CD4-positive, alpha-beta T cell treated with Interleukin-6 at 100 ng/mL for 8 hours (primary cell): ENCODE measurements at regions not wholly inside any gene's neighbourhood (a gene's known extent, or its start where the extent isn't known, plus 50 kb on each side); places are given as distances from the start of the nearest gene placed in this dataset.

Experiments used
- DNase-seq: peaks from one replicate; pipeline ENCODE4 v3.0.0-alpha.2; 2020; ENCODE audit warnings: mixed read lengths, low spot score

GRCh38 chr2:145047554-145047953, 527.6 kb upstream of the ZEB2 start:
- DNase-seq: no peak

- DNase-seq: no peak
These were observed 524.6 kb upstream of the ZEB2 start for GRCh38 chr2:145044491-145044890.

GRCh38 chr2:145043399-145043834, 523.5 kb upstream of the ZEB2 start:
- DNase-seq: no peak

- DNase-seq: no peak
These were observed 521.8 kb upstream of the ZEB2 start for GRCh38 chr2:145041706-145042105.

DNA sequence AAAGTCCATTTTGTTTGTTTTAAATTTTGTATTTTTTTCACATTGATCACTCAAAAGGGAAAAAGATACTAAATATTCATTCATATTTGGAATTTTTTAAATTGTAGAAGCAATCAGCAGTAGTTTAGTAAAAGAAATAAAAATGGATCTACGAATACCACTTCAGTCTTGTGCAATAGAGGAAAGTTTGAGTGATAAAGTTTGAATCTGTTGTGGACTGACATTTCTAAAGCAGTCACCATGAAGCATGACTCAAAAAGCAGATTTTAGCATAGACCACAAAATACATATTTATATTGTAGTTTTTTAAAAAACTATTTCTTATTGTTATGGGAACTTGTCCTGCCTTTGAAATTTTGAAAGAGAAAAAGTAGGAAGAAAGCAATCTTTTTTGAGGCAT, 520.5 kb upstream of the ZEB2 start:
- DNase-seq: no peak

DNA sequence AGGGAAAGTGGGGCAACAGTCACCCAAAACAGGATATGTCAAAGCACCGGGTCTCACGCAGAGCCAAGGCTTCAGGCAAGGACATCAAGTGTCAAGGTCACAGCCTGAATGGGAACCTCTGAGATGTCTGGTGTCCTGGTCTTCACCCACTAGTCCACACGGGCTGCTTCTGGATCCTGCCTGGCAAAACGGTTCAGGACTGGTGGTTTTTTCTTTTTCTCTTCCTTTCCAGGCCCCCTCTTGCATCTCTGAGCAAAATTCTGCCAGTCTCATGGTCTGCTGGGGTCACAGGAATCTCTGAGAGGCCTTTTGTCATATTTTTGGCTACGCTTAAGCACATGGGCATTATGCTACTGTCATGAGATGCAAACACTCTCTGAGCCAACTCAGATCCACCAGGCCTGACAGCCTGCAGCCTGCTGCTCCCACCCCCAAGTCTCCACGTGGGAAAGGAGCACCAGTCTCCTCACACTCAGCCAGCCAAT, 518.2 kb upstream of the ZEB2 start:
- DNase-seq: no peak

- no peak for DNase-seq
These were observed 516.6 kb upstream of the ZEB2 start for GRCh38 chr2:145036421-145037011.

GRCh38 chr2:145034511-145034910, 514.6 kb upstream of the ZEB2 start:
- no peak for DNase-seq

DNA sequence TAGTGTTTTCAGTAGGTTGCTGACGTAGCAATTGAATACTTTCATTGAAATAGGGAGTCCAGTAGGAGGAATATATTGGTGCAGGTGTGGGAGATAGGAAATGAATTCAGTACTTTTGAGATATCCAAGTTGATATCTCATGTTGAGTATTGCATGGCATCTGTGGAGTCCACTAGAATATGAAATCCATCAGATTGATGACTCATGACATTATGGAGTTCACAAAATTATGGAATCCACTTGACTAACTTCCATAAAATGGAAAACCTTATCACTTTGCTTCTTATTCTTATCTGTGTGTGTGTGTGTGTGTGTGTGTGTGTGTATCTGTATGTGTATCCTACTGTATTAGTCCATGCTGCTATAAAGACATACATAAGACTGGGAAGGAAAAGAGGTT, 513.5 kb upstream of the ZEB2 start:
- no peak for DNase-seq

DNA sequence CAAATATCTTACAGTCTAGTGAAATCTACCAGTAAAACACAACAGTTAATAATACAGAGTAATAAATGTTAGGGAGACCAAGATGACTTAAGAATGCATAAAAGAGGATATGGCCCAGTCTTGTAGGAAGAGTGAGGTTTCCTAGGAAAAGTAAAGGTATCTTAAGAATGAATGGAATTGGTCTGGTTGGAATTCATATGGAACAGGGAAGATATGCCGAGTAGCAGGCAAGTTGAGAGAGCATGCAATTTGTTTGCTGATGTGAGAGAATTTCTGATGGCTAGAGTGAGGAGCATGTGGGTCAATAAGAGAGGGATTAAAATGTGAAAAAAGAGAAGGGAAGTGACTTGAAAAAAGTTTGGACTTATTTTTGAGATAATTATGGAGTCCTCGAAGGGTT, 512.9 kb upstream of the ZEB2 start:
- no peak for DNase-seq

DNA sequence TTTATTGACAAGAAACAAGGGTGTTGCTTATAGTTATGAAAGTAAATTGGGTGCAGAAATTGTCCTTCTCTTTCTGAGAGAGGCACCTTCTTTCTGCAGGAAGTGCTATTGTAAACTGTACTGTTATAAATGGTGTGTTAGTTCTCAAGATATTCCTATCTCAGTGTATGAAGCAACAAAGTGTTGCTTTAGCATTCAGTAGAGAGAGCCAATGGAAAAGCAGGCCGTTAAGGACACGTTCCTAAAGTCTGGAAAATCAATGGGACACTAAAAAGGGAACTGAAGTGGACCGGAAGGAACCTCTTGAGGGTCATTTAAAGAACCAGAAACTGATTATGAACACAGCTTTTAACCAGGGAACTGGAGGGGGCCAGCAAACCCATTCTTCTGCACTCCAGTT, 510.0 kb upstream of the ZEB2 start:
- no peak for DNase-seq

DNA sequence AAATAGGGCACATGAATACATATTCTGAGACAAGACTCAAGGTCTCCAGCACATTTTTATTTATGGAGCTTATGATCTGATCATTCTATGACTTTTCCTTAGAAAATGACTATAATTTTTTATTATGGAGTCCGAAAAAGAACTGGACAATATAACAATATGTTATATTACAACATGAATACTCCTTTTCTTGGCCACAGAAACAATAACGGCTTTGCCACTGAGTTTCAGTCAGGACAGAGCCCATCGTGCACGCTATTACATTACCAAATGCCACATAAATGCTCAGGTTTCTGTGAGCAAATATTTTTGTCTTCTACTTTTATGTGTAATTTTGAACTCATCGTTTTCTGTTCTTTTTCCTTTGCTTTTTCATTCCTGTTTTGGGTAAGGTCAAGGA, 509.2 kb upstream of the ZEB2 start:
- DNase-seq: no peak

GRCh38 chr2:145028101-145028920, 508.4 kb upstream of the ZEB2 start:
- no peak for DNase-seq

DNA sequence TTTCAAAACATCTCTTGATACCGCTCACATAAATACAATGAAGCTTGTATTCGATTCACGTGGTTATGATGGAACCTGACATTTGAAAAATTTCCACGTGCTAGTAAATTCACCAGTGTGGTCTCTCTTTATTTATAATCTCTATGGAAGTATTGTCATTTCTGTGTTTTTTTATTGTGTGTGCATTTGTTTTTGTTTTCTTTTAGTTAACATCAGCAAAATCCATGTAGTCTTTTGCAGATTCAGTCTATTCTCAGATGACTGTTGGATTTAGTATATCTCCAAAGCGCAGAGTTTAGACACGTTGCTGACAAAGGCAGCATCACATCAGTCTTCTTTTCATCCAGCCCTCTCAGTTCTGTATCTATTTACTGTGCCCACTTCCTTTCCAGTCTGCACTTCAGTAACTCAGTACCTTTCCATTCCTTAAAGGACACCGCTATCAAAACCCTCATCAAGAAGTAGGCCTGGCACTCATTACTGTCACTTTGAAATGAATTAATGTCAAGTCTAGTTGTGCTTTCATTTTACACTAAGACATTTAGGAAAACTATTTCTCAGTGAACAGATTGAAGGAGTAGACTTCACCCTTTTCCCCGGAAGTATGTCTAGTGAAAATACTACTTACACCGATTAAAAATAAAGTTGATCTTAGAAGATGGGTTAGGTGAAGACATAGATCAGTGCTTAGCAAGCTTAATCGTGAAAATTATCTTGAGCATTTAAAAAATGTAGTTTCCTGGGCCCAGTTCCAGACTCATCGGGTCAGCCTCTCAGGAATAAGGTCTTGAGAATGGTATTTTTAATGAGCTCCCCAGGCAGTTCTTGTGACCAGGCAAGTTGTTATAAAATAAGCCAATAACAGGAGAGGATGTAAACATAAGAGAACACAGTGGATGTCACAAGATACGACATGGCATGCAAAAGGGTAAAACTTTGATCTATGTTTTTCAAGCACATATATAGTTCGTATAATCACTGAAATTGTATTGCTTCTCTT, 506.8 kb upstream of the ZEB2 start:
- DNase-seq: no peak

DNA sequence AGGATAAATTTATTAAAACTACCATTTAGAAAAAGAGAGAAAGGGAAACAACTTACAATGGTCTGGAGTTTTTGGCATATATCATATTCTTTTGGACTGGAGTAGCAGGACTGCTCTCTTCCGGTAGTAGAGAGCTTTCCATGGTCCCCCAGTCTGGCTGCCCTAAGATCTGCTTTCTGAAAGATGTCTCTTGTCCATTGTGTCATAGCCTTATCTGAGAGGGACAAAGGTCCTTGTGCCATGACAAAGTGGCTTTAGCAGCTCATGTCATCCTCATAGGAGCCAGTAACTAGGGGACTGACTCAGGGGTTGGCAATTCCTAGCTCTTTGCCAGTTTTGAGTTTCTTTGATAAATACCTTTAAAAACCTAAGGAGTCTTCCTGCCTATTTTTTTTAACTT, 505.5 kb upstream of the ZEB2 start:
- no peak for DNase-seq

GRCh38 chr2:145023334-145023934, 503.5 kb upstream of the ZEB2 start:
- DNase-seq: no peak

DNA sequence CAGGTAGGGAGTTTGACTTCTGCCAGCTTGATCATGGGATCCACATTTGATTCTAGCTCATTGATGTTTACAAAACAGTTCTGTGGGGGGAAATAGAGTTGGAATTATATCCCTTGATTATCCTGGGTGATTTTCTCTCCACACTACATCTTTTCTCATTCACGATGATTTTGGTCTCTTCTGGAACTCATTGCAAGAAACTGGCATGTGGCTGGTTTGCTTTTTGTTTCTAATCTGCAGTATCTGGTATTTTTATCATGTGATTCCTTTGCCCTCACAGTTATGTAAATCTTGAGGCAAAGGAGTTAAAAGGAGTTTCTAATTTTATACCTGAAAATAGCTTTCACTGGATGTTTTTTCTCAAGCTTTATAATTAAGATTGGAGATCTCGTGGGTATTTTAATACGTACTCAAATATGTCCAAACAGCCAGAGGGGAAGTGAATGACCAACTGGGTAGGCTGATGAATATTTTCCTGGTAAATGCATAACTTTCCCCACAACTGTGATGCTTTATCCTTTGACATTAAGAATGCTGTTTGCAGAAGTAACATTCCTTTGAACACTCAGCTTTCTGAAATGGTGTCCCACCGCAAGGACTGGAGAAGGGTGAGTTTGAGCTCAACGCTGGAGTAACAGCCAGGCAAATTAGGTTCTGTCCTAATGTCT, 502.9 kb upstream of the ZEB2 start:
- no peak for DNase-seq

DNA sequence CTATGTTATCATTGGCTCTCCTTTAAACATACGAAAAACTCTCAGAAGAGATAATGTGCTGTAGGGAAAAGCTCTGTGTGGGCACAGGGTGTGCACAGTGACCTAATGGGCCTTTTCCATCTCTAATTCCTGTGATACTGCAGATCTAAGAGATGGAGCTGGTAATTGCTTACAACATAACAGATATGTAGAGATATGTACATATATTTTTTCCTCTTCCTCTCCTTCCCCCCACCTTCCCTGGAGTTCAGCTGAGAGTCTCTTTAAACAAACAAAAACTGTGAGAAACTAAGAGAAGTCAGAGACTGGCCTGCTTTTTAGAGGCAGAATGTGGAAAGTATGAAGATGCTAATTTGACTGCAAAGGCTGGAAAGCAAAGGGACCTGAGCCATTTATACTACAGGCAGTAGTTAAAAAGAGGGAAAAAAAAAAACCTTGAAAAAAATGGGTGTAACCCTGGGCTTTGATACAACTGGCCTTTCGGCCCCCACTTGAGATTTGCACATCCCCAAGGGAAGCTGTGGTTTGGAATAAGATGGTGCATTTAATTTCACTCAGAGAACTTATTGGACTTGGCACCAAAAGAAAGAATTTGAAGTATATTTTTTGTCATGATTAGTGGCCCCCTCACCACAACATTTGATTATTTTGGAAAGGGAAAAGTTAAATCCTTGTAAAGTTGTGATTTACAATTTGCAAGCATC, 502.2 kb upstream of the ZEB2 start:
- no peak for DNase-seq

DNA sequence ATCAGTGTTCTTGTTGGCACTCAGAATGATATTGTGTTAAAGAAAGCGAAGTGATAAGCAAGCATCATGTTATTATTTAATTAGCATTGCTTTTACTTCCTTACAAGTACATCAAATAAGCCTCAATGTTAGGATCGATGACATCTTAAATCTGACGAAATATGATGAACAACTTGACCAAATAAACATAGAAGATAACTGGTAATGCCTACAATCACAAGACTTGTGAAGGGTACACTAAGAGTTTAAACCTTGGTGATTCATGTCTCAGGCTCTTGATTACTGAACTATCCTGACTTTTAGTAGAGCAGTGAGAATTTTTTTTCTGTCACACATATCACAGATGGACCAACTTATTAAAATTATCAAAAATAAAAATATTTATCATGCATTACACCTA, 500.8 kb upstream of the ZEB2 start:
- no peak for DNase-seq

DNA sequence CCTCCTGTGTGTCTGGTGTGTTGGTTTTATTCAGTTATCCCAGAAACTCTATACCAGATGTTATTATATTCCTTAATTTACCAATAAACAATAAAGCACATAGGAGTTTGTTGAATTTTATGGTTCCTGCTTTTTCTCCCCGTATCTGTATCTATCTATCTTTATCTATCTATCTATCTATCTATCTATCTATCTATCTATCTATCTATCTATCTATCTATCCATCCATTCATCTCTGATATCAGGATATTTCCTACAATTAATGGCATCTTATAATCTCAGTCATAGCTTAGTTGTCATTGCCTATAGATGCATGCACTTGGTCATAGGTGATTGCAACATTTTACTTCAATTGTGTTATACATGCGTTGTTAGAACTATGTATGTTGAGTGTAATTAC, 500.2 kb upstream of the ZEB2 start:
- no peak for DNase-seq

- no peak for DNase-seq
These were observed 498.6 kb upstream of the ZEB2 start for GRCh38 chr2:145018502-145018901.
